SK-N-SH treated with all-trans-retinoic acid at 6 μM for 48 hours (cell line): ENCODE measurements at regions not wholly inside any gene's neighbourhood (a gene's known extent, or its start where the extent isn't known, plus 50 kb on each side); places are given as distances from the start of the nearest gene placed in this dataset.

Experiments used
- ARNTL ChIP-seq: fragments of 450-650 bp; formaldehyde crosslinking; IDR thresholded peaks from 2 replicates; pipeline ENCODE4 v1.5.0; 2020; ENCODE audit warnings: low read depth, mild to moderate bottlenecking, moderate library complexity, borderline replicate concordance
- CREB5 ChIP-seq: fragments of 250-450 bp; sonication (Bioruptor Pico); IDR thresholded peaks from 2 replicates; pipeline ENCODE4 v1.5.1; 2020; ENCODE audit warnings: low read depth, mild to moderate bottlenecking, moderate library complexity
- ESRRG ChIP-seq: fragments of 250-450 bp; sonication (Bioruptor Pico); IDR thresholded peaks from 2 replicates; pipeline ENCODE4 v1.6.1; 2021; ENCODE audit warnings: mild to moderate bottlenecking
- OSR1 ChIP-seq: fragments of 250-450 bp; sonication (Bioruptor Pico); IDR thresholded peaks from 2 replicates; pipeline ENCODE4 v1.8.0; 2022; ENCODE audit warnings: moderate library complexity, mild to moderate bottlenecking, inconsistent platforms
- PATZ1 ChIP-seq: fragments of 250-450 bp; sonication (Bioruptor Pico); IDR thresholded peaks from 2 replicates; pipeline ENCODE4 v1.8.0; 2020; ENCODE audit warnings: mild to moderate bottlenecking, moderate library complexity, borderline replicate concordance
- POU6F1 ChIP-seq: fragments of 250-450 bp; sonication (Bioruptor Pico); IDR thresholded peaks from 2 replicates; pipeline ENCODE4 v1.8.0; 2021; ENCODE audit warnings: low read depth, mild to moderate bottlenecking, moderate library complexity, borderline replicate concordance
- PPARA ChIP-seq: fragments of 250-450 bp; sonication (Bioruptor Pico); IDR thresholded peaks from 2 replicates; pipeline ENCODE4 v1.5.0; 2020; ENCODE audit warnings: mild to moderate bottlenecking, borderline replicate concordance
- SNAI2 ChIP-seq: fragments of 250-450 bp; sonication (Bioruptor Pico); IDR thresholded peaks from 2 replicates; pipeline ENCODE4 v1.5.0; 2020; ENCODE audit warnings: mild to moderate bottlenecking, moderate library complexity
- ZFP3 ChIP-seq: fragments of 250-450 bp; sonication (Bioruptor Pico); IDR thresholded peaks from 2 replicates; pipeline ENCODE4 v1.5.0; 2020; ENCODE audit warnings: mild to moderate bottlenecking, moderate library complexity
- TF ChIP-seq, protein P1 (sequence below): fragments of 250-450 bp; sonication (Bioruptor Pico); IDR thresholded peaks from 2 replicates; pipeline ENCODE4 v1.5.0; 2020; ENCODE audit warnings: mild to moderate bottlenecking, moderate library complexity

DNA sequence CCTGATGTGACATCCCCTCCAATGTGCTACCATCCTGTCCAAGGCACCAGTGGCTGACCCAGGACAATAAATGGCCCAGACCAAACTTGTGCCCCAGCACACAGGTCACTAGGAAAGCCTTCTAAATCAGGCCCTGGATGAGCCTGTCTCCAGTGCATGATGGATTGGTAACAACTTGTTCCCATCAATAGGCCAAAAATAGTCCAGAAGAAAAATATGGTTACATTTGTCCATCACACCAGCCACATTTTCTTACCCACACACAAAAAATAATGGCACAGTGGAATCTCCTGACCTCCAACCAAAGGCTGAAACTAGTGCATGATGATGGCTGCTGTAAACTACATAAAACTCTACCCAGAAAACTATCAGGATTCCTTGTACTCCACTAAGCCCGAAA lies 228.4 kb downstream of the SPTSSA start:
- TF ChIP-seq ARNTL, result no peak
- TF ChIP-seq PATZ1 (CRISPR knock-in tag), result no peak
- TF ChIP-seq CREB5, result no peak
- no peak for TF ChIP-seq ZFP3 (CRISPR knock-in tag)
- no peak for TF ChIP-seq SNAI2 (CRISPR knock-in tag)
- TF ChIP-seq, protein P1, sequence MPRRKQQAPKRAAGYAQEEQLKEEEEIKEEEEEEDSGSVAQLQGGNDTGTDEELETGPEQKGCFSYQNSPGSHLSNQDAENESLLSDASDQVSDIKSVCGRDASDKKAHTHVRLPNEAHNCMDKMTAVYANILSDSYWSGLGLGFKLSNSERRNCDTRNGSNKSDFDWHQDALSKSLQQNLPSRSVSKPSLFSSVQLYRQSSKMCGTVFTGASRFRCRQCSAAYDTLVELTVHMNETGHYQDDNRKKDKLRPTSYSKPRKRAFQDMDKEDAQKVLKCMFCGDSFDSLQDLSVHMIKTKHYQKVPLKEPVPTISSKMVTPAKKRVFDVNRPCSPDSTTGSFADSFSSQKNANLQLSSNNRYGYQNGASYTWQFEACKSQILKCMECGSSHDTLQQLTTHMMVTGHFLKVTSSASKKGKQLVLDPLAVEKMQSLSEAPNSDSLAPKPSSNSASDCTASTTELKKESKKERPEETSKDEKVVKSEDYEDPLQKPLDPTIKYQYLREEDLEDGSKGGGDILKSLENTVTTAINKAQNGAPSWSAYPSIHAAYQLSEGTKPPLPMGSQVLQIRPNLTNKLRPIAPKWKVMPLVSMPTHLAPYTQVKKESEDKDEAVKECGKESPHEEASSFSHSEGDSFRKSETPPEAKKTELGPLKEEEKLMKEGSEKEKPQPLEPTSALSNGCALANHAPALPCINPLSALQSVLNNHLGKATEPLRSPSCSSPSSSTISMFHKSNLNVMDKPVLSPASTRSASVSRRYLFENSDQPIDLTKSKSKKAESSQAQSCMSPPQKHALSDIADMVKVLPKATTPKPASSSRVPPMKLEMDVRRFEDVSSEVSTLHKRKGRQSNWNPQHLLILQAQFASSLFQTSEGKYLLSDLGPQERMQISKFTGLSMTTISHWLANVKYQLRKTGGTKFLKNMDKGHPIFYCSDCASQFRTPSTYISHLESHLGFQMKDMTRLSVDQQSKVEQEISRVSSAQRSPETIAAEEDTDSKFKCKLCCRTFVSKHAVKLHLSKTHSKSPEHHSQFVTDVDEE (CRISPR knock-in tag), result no peak
- TF ChIP-seq PPARA (CRISPR knock-in tag), result no peak
- TF ChIP-seq ESRRG (CRISPR knock-in tag), result no peak
- no peak for TF ChIP-seq OSR1 (CRISPR knock-in tag)
- no peak for TF ChIP-seq POU6F1
